Umbilical cord (tissue), 1 donor: ENCODE measurements at regions not wholly inside any gene's neighbourhood (a gene's known extent, or its start where the extent isn't known, plus 50 kb on each side); places are given as distances from the start of the nearest gene placed in this dataset.

Experiments used
- DNase-seq: peaks from one replicate; pipeline ENCODE4 v3.0.0-alpha.2; 2015; ENCODE audit warnings: low spot score

DNA sequence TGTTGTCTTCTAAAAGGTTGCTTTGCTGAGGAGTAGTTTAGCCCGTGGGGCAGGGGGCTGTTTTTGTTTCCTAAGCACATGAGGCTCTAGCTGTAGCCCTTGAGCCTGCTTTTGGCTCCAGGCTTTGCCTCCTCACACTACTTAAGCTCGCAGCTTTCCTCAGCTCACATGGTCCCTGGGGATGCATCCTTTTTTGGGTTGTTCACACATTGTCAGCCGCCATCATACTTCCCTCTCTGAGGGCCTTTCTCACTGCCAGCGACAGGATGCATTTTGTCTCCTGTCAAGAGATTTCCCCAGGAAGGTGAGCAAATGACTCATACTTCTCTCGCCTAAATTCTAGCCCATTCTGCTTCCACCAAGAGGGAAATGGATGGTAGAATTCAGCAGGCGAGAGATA is 279.5 kb upstream of the PKDCC start:
- DNase-seq: no peak

DNA sequence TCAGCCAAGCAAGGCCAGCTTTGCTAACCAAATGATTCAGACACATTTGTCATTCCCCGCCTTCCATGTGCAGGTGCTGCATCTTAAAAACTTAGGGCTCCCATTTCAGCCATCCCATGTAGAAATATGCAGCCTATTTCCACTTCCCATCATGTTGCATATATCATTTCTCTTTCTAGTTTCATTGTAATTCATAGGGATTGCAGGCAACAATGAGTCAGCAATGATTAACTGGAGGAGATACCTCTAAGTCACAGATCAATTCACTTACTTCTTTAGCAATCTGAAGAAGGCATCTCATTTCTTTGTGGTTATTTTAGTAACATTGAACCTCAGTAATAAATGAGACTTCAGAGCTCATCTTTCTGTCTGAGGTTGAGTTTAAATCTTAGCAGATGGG is 276.1 kb upstream of the PKDCC start:
- DNase-seq: no peak

DNA sequence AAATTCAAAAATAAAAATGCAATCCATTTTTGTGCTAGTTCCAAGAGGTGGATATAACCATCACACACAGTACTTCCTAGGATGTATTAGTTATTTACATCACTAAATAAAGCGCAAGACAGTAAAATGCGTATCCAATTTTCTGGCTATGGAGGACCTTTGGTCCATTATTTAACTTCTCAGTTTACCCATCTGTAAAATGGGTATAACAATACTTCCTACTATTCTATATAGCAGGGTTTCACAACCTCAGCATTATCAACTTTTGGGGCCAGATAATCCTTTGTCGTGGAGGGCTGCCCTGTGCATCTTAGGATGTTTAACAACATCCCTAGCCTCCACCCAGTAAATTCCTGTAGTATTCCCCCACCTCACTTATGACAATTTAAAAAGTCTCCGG is 275.1 kb upstream of the PKDCC start:
- no peak for DNase-seq

DNA sequence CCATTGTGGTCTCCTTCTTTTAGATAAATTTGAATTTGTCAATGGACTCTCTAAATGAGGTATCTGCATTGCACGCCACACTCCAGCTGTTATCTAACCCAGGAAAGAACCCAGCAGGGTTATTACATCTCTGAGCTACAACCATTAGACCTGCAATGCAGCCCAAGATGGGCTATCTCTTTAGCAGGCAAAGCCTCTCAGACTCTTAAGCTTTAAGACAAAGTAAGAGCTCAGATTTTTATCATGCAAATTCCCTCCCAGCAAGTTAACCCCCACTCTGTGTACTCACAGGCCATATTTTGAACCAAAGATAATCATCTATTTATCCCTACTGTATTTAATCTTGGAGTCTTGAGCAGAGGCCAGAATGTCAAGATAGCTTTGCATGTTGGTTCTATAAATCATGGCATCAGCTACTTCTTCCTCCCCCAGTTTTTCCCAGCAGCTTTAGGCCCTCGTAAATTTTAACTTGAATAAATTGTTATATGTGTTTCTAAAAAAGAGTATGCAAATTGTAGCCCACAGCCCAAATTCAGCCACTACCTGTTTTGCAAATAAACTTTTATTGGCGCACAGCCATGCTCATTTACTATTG is 273.7 kb upstream of the PKDCC start:
- DNase-seq: no peak

DNA sequence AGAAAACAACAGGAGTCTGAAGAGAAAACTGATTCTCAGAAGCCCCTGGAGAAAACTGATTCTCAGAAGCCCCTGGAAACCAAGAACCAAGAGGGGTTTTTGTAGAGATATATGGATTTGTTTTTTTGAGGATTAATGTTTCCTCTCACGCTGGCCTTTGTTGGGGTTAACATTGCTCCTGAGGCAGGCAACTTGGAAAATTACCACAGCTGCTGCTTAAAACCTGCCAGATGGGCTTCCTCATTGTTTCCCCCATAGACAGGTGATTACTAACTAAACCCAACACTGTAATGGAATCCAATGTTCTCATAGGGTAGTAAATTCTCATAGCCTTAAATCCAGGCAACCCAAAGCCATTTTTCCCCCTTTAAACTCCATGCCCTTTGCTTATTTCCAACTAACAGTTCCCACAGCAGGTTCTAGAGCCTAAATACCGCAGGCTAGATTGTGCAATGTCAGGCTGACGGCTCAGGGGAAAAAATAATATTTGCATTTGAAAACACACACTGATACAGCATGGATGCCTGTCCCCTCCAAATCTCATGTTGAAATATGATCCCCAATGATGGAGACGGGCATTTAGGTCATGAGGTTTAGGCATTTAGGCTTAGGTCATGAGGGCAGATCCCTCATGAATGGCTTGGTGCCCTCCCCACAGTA is 272.3 kb upstream of the PKDCC start:
- DNase-seq: no peak

DNA sequence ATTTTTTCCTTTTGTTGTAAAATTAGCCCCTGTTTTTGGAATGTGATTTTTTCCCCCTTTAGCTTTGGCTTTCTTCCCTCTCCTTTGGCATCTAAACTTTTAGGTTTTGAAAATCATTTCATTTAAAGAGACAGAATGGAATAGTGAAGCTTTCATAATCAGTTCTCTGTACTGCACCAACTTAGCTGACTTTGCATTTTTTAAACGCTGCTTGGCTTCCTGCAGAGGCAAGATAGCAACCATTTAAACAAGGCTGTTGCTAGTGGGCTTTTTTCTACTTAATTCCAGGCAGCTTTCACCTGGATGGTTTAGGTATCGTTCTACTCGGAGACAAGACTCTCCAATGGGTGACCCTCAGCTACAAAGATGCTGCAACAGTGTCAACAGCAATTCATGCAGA is 267.9 kb upstream of the PKDCC start:
- peak; percentile 27 for DNase-seq

DNA sequence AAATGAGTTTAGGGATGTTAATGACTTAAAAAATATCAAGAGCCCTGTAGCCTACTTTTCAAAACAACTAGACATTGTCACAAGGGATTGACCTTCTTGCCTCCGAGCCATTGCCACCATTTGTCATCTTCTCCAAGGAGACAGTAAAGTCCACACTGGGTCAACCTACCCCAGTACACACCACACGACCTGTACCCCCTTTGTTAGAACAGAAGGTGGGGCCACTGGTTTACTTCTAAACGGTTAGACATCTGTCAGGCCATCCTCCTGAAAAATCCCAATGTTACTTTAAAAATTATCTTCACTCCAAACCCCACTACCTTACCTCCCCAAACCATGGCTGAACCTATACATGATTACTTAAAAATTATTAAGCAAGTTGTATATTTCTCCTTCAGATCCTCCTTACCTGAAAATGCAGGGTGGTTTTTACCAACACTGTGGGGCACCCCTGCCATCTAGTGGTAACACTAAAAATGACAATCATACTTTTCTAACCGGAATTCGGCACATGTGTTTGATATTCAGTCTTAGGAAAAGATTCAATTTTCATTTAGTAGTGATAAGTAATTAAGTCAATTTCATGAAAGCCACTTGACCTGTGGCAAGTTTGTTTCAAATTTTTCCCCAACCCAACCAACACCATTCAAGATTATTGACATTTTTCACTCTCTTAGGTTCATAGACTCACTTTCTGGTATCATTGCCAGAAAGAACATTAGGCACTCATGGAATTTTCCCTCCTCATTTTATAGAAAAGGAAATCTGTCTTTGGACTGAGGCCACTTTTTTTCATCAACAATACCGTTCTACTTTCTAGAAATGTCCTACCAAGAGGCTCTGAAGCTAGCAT is 265.3 kb upstream of the PKDCC start:
- DNase-seq: peak; percentile 37

DNA sequence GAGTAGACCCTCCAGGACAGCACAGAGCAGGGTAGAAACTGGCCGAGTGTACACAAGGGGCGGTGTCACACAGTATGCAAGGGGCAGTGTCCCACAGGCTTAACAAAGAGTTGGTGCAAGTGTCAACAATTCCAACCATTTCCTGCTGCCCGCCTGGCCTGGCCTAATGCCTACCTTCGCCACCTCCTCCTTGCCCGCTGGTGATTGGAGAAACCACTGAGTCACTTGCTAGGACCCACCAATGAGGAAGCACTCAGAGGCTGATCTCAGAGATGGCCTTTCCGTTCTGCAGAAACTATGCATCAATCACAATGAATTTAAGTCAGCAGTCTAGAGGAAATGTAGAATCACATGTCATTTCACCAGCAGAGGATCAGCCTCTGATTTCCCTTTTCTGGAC is 263.3 kb upstream of the PKDCC start:
- no peak for DNase-seq

DNA sequence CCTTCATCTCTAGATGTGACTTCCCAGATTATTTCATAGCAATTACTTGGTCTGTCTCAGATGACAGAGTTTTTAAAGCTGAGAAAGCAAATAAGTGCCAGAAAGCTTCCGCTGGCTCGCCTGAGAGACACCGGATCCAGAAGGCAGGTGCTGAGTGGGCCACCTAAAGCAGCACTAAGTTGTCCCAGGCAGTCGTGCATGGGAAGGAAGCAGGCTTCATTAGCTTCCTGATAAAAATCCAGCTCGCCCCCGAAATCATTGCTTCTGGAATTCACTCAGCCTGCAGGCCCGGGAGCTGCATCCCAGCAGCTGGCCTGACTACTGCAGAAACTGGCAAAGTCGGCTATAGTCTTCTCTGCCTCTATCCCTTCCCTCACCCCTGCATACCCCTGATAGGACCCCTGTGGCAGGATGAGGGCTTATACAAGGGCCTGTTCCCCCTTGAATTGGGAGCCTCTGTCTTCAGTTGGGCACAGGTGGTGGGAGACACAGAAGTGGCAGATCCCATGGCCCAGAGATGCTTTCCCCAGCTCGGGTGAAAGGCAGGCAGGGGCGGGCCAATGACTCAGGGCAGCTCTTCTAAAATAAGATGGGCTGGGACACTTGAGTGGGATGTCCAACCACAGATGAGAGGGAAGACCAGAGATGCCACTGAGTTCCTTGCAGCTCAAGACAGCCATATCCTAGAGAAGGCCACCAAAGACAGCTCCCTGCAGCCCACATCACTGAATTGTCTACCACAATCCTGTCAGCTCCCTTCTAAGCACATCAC is 262.4 kb upstream of the PKDCC start:
- no peak for DNase-seq

DNA sequence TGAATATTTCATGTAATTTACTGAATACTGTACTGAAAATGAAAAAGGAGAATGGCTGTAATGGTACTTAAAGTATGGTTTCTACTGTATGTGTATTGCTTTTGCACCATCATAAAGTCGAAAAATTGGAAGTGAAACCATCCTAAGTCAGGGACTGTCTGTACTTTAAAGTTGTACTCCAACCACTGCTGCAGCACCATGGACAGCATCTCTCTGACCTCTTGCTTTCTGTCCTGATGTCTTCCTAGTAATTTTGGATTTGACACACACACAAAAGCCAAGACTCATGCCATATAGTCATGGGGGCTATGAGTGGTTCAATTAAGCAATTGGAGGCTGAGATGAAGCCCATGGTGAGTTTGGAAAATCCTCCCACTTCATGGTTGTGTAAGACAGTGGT is 256.3 kb upstream of the PKDCC start:
- DNase-seq: peak; percentile 74

DNA sequence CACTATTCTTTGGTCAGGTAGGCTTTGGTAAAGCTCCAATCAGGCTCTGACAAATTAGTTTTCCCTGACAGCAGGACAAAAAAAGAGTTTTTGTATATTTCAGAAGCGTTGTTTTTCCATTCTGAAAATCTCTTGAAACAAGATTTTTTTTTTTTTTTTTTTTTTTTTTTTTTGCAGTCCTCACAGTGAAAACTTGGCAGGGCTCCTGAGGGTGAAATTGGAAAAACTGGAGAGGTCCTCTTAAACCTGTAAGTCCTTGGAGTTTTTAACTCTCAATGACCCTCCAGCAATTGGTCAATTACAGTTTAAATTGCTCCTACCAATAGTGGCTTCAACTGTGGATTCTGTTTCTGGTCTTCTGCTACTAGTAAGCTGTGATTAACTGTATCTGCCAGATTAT is 244.5 kb upstream of the PKDCC start:
- no peak for DNase-seq

DNA sequence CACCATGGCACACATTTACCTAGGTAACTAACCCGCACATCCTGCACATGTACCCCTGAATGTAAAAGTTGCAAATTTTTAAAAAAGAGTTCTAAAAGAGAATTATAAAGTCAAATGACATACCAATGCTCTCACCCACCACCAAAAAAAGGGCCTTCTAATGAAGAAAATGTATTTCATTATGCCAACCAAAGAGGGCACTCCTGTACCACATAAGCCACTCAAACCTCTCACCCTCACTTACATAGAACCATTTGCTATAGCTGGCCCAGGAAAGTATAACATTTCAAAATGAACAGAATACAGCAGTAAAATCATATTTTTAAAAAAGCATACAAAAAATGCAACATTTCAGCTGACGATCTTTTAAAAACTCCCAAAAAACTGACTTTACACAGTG is 241.5 kb upstream of the PKDCC start:
- DNase-seq: no peak

DNA sequence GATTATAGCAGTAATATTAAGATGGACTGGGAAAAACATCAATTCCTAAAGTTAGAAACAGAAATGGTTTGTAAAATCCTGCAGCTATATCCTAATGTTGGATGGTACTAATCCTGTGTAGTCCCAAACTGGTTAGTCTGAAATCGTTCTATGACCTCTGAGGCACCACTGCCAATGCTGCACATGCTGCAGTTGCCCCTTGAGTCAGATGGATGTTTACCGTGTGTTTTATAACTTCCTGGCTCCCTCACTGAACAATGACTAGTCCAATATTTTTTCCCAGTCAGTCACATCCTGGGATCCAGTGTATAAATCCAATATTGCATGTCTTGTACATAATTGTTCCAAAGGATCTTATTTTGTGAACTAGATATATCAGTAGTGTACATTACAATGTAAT is 226.7 kb upstream of the PKDCC start:
- no peak for DNase-seq

DNA sequence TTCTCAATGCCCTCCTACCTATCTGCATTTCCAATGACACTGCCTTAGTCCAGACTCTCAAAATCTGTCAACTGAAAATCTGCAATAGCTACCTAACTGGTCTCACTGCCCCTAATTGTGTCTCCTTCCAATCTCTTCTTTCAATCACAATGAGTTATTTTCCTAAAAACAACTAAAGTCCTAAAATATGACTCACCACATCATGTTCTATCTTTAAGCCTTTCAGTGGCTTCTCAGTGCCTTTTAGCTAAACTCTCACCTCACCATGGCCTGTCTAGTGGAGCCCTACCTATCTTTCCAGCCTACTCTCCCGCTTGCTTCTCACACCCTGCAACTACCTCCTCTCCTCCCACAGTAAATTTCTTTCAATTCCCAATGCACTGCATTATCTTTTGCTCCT is 220.9 kb upstream of the PKDCC start:
- no peak for DNase-seq

DNA sequence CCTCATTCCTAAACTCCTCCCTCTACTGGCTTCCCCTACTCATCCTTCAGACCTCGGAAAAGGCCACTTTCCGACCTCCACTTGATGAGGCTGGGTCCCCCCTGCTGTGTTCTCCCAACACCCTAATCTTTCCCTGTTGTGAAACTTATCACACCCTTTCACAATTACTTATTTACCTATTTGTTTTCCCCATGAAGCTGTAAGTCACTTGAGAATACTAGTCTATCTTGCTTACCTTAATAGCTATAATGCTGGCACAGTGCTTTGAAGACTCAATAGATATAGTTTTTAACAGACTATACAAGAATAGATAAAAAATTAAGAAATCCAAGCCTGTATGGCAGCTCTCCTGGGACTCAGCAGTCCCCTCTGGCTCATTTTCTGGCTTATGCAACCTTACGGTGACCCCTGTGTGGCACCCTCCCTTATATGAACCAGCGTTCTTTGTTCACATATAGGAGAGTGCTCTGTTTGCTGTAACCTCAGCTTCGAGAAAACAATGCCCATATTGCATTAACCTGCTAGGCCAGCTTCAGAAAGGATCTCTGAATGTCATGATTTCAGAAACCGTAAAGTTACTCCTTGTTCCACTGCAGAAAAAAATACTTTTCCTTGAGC is 220.4 kb upstream of the PKDCC start:
- DNase-seq: no peak

DNA sequence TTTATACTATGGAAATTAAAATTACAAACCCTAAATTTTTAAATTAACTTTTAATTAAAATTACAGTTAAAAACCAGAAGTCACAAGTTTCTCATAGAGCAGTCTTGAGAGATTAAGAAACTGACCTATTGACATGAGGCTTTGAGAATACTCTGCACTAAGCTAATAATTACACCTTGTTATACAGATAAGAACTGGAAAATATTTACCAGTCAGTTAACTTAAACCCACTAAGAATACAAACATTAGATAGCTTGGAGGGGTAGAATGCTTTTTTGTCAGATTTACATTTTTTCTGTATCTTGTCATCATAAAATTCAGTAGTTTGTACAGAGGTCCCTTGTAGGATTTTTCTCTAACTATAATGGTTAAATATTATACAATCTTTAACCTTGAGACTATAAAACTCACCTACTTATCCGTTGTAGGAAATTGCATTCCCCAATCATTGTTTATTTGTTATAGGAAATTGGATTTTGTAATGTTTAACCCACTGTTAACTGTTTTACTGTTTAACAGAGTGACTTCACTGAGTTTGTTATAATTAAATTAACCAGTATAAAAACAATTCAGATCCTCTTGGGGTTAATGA is 219.7 kb upstream of the PKDCC start:
- DNase-seq: no peak

DNA sequence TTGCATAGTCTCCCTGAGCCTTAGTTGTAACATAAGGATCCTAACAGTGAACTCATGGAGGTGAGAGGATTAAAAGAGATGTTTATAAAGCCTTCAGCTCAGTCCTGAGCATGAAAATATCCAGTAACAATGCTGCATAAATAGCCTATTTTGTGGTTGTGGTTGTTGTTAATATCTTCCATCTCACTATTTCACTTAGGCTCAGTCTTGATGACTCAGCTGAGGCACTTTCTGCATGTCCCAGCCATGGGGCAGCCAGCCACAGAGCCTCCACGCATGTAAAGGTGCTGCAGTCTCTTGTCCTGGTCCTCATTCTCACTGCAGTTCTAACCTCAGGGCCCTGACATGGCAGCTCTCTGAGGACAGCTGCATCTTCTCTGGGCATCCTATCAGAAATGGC is 218.8 kb upstream of the PKDCC start:
- no peak for DNase-seq

DNA sequence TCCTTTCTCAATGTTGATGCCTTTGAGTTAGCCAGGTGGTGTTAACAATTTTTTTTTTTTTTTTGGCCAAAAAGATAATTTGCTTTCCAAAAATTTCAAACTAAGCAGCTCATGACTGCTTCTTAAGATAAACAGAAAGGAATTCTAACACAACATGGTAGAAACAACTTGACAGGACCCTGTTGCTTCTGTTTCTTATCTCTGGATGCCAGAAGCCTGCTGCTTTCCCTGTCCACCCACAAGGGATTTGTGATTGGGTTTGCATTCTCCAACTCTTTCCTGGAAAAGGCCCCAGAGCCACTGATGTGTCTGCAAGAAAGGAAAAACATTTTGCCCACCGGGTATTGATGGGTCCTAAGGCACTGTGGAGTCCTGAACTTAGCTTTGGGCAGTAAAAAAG is 217.2 kb upstream of the PKDCC start:
- DNase-seq: no peak

DNA sequence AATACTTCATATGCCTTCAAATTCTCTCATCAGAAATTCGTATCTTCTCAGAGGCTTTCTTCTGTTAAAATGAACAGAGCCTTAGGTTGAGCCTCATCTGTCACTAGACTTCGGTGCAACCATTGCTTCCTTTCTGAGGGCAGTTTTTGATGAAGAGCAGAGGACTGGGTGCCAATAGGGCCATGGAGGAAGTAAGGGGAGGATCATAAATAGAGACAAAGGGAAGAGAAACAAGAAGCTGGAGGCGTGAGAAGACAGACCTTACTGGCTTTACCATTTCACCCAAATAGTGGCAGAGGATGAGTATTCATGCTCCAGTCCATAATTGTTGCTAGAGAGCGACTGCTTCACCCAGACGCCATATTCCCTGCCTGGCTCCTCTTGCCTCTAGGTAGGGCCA is 215.6 kb upstream of the PKDCC start:
- DNase-seq: no peak

DNA sequence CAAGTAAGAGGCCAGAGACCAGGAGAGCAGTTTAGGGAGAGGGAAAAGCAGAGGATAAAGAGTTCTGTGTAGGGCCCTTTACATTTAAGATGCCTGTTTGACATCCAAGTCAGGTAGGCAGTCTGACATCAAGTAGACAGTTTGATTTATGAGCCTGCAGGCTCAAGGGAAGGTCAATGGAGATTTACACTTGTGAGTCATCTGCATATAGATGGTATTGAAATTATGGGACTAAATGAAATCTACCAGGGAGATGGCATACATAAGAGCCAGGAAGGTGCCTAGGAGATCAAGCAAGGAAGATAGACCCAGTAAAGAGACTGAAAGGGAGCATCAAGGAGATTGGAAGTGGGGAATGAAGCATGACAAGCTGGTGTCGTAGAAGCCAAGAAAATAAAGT is 212.4 kb upstream of the PKDCC start:
- DNase-seq: no peak

DNA sequence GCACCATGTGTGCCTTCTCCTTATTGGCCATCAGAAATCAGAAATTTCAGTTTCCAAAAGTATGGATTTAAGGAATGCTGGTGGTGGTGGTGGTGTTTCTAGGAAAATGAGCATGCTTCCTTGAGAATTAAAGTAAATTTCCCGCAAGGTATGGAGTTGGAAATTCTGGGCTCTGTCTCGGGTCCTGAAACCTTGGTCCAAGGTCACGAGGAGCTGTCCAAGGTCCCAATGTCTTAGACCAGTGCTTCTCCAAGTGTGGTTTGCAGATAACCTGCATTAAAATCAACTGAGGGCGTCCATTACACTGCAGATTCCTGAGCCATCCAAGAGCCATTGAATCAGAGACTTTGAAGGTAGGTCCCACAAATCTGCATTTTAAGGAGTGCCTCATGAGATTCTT is 210.9 kb upstream of the PKDCC start:
- peak; percentile 60 for DNase-seq
